Stimulated activated CD4-positive, alpha-beta T cell treated with anti-CD3 and anti-CD28 coated beads, Interleukin-1b, Interleukin-23, amount 100 ng/mL, for 1 hour (primary cell): ENCODE measurements at regions not wholly inside any gene's neighbourhood (a gene's known extent, or its start where the extent isn't known, plus 50 kb on each side); places are given as distances from the start of the nearest gene placed in this dataset.
"Not testable (repeated sequence)": the region's sequence is repeated elsewhere in the genome, so short reads cannot be mapped to it uniquely, and the experiment has no call there.

Source experiments
- DNase-seq, 2 donors: peaks; one replicate each; pipeline ENCODE4 v3.0.0-alpha.2; 2020; ENCODE audit warnings: low read depth in 2 of 2

DNA sequence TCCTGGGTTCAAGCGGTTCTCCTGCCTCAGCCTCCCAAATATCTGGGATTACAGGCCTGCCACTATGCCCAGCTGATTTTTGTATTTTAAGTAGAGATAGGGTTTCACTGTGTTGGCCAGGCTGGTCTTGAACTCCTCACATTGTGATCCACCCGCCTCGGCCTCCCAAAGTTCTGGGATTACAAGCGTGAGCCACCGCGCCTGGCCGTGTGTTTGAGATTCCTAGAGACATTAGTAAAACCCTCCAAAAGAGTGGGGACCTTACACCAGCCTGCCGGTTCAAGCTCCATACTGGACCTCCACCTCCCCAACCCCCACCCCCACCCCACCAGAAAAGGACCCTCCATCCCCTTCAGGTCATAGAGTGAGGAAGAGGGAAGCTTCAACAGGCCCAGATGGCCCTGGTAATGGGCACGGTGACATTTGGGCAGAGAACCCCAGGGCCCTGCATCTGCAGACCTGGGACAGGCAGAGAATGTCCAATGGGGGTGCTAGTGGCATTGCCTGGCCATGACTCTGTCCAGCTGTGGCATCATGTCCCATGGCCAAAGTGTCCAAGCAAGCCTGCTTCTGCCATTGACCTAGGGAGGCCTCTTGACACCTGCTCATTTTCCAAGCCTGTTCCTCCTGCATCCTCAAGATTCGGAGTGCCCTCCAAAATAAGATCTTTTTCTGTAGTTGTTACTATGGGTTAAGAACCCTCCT lies 108.9 kb upstream of the KLF13 start:
- no peak for DNase-seq

DNA sequence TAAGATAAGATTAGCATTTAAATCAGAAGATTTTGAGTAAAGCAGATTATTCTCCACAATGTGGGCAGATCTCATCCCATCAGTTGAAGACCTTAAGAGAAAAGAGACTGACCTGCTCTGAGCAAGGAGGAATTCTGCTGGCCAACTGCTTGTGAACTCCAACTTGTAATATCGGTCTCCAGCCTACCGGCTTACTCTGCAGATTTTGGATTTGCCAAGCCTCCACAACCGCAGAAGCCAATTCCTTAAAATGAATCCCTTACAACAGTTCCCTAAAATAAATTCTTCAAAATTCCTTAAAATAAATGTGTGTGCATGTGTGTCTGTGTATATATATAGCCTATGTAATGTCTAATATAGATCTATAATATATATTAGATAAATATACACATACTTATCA lies 107.4 kb upstream of the KLF13 start:
- no peak for DNase-seq

DNA sequence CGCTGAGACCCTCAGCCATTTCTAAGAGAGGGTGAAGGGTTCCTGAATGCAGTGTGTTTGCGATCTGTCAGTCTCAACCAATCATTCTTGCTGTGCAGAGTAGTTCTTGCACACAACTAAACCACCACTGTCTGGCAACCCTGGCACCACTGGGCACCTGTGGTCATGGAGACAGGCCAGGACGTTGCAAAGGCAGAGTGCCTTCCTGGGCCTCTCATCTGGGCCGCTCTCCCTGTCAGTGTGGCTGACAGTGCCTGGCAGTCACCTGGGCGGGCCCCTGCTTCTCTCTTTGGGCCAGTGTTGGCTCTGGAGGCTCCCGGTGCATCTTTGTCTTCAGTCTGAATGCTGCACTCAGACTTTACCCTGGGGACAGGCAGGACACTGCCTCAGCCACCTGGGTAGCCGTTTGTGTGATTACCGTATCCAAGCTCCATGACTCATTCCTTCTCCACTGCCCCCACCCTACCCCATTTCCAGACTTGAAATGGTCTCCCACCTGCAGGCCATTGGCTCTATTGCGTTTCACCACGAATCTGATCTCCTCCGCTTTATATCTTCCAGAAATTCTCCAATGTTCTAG lies 104.6 kb upstream of the KLF13 start:
- DNase-seq = no peak

DNA sequence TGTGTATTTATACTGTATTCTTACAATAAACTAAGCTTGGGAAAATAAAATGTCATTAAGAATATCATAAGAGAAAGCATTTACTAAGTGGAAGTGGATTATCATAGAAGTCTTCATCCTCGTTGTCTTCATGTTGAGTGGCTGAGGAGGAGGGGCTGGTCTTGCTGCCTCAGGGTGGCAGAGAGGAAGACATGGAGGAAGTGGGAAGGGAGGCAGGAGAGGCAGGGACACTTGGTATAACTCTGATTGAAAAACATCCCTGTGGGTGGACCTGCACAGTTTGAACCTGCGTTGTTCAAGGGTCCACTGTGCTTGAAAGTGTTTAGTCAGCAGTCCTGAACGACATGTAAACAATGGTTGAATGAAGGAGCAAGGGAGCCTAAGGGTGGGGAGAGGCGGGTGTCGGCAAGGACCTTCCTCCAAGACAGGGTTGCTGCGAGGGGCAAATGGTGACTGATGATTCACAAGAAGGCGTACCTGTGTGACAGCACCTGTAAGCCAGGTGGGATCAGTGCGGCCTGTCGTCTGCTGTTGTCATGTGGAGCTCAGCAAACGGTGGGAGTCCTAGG lies 103.8 kb upstream of the KLF13 start:
- DNase-seq = no peak

DNA sequence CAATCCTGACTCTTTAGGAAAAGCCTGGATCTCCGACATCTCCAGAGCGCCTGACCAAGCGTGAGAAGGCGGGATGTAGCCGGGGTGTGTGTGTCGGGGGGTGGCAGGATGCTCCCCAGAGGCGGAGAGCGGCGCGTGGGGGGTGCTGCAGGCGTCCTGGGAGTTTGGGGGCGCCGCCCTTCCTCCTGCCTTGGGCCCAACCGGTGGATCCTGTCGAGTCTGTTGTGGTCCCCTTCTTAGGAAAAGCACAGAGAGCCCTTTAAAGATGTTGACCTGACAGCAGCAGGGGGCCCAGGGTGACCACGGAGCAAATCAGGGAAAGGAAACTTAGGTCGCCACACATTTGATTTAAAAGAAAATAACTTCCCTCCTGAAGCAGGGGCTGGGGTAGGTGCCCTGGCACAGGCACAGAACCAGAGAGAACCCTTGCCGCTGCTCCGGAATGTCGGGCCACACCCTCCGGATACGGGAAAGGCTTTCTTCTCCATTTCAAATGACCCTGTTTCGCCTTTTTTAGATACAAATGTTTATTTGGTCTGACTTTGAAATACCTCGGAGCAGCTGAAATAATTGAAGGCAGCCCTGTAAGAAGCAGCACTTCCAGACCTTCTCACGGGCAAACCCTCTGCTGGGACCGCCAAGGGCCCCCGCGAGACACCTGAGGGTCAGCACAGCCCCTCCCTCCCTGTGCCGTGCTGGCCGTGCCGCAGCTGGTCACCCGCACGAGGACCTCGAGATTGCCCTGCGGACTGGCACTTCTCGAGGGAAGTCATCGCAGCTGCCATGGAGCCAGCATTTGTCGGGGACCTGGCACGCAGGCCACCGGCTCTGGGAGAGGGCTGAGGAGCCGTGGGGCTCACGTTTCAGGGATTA lies 102.9 kb upstream of the KLF13 start:
- no peak for DNase-seq

DNA sequence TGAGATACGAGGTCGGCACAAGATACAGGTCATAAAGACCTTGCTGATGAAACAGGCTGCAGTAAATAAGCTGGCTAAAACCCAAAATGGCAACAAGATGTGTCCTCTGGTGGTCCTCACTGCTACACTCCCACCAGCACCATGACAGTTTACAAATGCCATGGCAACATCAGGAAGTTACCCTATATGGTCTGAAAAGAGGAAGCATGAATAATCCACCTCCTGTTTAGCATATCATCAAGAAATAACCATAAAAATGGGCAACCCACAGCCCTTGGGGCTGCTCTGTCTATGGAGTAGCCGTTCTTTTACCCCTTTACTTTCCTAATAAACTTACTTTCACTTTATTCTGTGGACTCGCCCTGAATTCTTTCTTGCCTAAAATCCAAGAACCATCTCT lies 102.0 kb upstream of the KLF13 start:
- DNase-seq = not testable (repeated sequence)

DNA sequence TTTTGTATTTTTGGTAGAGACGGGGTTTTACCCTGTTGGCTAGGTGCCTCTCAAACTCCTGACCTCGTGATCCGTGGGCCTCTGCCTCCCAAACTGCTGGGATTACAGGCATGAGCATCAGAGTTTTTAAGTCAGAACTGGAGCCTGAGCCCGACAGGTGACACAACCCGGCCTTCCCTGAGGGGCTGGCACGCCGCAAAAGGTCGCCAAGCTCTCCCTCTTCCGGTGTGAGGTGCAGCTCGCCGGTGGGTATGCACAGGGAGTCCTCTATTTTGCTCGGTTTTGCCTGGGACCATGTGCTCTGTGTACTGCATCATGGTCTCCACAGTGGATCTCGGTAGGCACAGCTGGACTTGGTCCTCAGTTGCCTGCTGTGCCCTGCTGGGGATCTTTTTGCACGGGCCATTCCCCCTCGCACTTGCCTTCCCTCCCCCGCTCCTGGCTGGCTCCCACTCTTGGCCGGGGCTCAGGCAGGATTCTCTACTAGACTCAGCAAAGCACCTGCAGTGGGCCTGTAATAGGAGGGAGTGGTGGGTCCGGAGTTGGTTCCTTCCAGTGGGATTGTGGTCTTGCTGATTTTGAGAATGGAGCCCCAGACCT lies 101.2 kb upstream of the KLF13 start:
- no peak for DNase-seq

DNA sequence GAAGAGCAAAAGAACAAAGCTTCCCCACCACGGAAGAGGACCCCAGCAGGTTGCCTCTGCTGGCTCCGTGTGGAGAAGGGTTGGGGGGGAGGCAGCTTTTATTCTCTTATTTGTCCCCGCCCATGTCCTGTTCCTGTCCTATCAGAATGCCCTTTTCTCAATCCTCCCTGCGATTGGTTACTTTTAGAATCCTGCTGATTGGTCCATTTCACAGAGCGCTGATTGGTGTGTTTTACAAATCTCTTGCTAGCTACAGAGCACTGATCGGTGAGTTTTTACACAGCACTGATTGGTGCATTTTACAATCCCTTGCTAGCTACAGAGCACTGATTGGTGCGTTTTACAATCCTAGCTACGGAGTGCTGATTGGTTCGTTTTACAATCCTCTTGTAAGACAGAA lies 100.6 kb upstream of the KLF13 start:
- no peak for DNase-seq

DNA sequence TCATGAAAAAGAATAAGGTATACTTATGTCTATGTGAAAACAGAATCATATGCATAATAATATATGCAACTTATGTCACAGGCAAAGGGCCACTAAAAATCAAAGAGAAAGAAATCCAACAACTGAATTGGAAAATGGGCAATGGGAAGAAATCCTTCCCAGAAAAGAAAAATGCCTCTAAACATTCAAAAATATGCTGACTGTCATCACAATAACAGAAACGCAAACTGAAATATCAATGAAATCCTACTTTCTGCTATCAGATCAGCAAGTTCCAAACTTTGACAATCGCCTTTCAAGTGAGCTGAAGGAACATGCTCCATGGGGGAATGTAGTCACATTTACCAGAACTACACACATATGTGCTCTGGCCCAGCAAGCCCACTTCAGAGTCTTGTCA lies 99.4 kb upstream of the KLF13 start:
- DNase-seq = no peak

DNA sequence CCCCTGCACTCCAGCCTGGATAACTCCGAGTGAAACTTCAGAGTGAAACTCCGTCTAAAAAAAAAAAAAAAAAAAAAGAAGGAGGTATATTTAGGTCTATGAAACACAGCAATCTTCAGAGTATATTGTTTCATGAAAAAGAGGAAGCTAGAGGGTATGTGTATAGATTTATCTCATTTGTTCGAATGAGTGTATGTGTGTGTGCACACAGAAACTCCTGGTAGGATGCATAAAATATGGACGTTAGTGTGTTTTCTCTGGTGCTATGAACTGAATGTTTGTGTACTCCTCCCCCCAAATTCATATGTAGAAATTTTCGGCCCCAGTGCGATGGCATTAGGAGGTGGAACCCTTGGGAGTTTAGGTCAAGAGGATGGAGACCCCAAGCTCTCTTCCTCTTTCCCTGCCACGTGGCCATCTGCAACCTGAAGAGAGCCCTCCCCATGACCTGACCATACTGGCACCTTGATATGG lies 98.6 kb upstream of the KLF13 start:
- no peak for DNase-seq

DNA sequence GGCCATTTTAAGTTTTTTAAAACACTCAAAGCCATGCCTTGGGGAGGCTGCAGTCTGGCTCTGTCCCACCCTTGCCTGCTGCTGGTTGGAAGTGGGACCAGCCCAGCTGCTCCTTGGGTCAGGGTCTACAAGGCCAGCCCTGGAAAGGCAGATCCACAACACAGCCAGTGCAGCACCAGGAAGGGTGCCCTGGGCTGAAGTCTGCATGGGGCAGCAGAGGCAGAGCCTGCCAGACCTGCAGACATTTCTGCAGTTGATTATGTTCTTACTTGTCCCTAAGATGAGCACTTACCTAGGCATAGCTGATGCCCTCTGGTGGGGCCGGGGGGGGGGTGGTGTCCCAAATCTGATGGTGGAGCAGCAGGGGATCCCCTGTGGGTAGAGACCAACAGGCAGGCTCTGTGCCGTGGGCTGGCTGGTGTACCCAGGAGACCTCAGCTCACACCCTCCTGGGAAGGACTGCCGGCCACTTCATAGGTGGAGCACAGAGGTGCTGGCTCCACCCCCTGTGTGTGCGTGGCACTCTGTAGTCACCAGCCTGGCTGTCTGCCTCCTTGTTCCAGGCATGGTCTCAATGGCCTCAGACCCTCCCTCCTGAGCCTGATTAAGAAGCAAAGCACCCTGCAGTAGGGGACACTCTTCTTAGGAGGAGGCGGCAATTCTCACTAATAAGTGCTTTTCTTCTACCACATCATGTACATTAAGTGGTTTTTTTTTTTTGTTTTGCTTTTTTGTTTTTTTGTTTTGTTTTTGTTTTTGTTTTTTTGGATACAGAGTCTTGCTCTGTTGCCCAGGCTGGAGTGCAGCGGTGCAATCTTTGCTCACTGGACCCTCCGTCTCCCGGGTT lies 97.4 kb upstream of the KLF13 start:
- DNase-seq = no peak

DNA sequence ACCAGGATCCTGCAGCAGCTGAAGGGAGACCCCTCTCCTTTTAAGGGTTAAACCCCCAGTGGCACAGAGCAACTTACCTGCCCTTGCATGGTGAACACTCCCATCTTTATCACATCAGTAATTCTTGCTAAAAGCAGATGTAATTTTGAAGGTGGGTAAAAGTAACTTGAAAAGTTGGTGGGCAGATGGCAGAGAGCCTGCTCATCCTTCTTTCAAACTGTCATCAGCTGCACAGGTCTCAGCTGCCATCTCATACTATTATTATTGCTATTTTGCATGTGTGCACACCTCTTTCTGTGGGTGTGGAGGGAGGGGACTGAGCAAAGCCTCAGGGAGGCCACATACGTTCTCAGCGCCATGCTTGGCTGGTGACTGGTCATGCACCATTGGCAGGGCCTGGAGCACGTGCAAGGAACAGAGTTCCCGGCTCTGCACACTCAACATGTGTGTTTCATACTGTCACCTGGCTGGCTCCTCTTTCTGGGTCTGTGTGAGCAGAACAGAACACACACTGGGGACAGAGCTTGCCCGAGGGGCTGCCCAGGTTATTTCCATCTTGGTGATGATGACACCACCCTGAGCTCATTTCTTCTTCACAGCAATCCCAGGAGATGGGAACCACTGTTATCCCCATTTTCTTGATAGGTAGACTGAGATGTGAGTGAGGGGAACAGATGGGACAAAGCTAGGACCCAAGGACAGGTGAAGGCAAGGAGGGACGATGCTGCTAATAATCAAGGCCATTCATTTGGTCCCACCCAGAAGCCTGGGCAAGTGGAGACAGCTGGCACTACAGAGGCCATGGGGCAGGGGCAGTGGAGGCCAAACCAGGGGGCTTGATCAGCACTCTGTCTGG lies 95.8 kb upstream of the KLF13 start:
- DNase-seq = no peak

DNA sequence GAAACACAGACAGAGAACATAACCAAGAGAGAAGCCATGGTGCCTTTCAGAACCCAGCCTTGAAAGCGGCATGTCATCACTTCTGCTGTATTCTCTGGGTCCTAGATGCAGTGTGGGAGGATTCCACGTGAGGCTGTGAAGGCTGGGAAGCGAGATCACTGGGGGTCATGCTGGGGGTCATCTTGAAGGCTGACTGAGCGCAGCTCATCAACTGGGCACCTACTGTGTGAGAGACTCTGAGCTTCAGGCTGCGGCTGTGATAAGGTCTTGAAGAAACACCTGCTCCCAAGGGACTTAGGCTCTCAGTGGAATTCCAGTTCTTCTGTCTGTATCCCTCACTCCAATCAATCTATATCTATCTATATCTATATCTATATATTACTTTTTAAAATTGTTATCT lies 91.8 kb upstream of the KLF13 start:
- DNase-seq = no peak

DNA sequence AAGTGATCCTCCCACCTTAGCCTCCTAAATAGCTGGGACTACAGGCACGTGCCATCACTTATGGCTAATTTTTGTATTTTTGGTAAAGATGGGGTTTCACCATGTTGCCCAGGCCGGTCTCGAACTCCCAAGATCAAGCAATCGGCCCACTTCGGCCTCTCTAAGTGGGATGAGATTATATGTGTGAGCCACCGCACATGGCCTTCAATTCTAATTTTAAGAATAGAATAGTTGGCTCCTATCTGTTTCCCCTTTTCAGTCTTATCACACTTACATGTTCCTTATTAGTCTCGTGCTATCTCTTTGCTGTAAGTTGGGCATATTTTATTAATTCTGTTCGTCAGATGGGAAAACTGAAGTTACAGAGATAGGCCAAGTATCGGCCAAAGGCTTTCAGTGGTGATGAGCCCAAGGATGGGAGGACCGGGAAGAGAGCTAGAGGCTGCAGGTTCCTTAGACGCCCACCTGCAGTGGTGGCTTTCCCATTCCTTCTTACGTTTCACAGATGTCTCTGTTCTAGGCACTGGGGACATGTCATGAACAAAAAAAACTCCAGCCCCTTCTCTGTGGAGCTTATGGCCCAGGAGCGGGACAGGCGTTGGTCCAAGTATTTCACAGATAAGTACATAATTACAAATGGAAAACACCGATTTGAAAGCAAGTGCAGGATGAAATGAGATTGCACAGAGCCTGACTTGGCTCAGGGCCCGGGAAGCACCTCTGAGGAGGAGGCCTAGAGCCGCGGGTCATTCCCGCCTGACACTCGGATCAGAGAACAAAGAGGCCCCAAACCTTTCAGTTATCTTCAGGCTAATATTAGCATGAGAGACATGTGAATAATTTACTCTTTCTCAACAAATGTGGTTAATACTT lies 91.1 kb upstream of the KLF13 start:
- no peak for DNase-seq

DNA sequence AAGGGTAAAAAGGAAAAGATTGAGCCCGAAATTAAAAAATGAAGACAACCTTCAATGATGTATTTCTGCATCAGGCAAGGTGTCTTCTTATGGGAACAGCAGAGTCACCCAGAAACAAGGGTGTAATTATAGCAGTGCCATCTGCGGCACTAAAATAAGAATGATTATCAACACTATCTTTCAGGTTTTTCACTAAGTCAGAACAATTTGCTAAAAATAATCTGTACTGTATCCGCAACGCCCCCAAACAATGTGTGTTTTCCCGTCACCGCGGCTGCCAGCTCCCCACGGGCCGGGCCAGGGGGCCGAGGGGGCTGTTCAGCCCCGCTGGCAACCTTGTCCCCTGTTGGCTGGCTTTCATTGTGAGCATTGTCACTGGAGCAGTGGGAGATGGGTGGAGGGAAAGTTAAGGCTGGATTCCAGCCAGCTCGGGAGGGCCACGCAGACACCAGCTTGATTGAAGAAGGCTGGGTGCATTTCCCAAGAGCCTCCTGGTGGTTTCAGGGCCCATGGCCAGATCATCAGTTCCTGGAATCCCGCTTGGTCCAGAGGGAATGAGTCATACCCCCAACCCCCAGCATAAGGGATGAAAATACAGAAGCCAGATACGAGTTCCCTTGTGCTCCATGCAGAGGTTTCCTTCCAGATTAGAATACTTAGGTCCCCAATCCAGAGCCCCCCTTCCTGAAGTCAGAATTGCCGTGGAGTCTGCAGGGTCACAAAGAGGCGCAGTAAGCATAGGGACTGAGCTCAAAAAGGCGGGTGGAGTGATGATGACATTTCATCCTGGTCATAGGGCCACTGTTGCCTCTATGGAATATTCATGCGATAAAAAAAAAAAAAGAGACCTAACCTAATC lies 90.2 kb upstream of the KLF13 start:
- DNase-seq = no peak

DNA sequence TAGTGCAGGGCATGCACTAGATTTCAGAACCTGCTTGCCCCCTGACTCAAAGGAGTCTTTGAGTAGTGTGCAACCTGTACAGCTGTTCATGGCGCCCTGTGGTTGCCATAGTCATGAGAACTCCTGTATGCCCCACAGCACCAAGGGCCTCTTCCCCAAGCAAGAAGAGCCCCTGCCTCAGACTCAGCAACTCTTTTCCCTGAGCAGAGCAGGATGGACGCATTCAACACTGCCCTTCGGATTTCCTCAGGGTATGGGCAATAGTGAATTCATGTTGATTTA lies 89.7 kb upstream of the KLF13 start:
- DNase-seq = no peak

DNA sequence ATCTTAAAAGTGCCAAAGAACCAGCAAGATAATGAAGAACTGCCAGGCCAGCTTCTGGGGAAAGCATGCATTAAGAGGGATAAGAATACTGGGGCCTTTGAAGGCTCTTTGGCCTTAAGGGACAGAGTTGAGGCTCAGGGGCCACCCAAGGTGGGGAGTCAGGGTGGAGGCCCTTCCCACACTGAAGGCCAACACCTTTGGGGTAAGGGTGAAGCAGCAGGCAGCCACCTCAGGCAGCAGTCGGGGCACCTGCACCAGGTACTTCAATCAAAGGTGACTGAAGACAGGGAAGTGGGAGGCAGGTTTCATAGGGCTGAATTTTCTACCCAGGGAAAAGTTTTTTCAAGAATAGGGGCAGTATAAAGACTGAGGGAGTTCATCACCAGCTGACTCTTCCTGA lies 87.7 kb upstream of the KLF13 start:
- no peak for DNase-seq

DNA sequence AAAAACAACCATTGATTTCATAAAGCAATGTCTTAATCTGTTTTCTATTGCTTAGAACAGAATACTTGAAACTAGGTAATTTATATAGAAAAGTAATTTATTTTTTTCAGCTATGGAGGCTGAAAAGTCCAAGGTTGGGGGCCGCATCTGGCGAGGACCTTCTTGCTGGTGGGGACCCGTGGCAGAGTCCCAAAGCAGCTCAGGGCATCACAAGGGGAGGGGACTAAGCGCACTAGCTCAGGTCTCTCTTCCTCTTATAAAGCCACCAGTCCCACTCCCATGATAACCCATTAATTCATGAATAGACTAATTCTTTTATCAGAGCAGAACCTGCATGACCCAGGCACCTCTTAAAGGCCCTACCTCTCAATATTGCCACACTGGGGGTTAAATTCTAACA lies 87.2 kb upstream of the KLF13 start:
- no peak for DNase-seq
